ENCODE measurements at regions not wholly inside any gene's neighbourhood (a gene's known extent, or its start where the extent isn't known, plus 50 kb on each side); places are given as distances from the start of the nearest gene placed in this dataset.

- no peak for DNase-seq (ENCODE audit: low spot score)
These were observed 535.9 kb upstream of the VRK2 start for GRCh38 chr2:57510704-57511103.

DNA sequence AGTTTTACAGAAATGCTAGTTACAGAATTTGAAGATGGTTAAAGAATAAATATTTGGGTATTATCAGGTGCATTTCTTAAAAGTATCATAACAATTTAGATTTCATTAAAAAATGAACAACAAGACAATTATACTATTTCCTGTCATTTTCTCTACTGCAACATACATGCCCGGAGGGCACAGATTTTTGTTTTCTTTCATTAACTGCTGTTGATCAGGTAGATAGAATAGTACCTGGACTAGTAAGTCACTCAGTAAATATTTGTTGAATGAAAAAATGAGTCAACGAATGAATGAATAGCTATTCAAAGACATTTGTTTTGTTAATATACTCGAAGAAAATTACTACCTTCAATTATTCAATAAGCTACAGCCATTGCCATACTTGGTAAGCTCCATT is 531.2 kb upstream of the VRK2 start:
- DNase-seq (ENCODE audit: low spot score): no peak

DNA sequence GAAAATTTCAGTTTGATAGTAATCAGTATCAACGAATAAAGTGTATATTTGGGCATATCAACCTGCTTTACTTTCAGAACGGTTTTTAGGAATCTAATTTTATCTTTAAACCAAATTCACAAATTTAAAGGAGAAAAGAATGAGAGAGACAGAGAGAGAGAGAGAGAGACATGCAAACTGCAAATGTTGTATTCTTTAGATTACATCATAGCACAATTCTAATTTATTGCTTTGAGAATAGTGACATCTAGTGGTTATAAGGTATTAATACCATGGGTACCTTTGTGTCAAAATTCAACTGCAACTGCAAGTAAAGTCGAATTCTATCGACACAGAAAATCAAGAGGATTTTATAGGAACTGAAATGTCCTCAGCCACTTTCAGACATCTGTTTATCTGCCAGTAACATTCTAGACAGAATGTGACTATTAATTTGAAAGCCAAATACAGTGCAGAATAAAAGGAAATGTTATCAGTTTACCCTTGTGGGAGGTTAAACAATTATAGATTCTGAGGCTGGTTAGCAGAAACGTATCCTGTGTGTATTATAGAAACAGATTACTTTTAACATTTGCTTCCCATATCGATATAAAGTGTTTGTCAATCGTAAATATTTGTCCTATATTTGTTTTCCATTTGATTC is 529.8 kb upstream of the VRK2 start:
- no peak for DNase-seq (ENCODE audit: low spot score)

GRCh38 chr2:57523304-57523703 is 523.3 kb upstream of the VRK2 start:
- no peak for DNase-seq (ENCODE audit: low spot score)

- no peak for DNase-seq (ENCODE audit: low spot score)
These were observed 518.9 kb upstream of the VRK2 start for GRCh38 chr2:57527685-57528084.

DNA sequence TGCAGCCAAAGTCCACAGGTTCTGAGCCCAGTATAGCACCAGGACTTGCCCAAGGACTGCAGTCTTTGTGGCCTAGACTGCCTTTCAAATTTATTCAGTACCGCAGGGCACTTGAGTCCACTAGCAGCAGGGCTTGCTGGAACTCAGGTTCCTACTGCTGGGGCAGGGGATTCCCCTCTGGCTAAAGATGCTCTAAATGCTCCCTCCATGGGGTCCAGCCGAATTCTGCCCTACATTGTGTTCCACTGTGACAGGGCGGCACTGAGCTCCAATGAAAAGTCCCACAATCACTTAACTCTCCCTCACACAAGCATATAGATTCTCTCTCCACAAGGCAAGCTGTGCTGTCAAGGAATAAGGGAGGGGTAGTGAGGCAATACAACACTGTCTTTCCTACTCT is 518.1 kb upstream of the VRK2 start:
- DNase-seq (ENCODE audit: low spot score): no peak

DNA sequence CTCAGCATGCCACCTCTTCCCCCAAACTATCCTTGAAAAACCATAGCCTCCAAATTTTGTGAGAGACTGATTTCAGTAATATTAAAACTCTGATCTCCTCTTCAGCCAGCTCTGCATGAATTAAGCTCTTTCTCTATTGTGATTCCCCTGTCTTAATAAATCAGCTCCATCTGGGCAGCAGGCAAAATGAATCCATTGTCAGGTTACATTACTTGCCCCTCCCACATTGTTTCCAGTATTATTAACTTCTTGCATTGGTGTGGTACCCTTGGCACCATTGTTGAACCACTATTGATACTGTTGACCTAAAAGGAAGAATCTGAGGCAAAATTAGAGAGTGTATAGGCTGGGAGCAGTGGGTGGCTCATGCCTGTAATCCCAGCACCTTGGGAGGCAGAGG is 512.2 kb upstream of the VRK2 start:
- DNase-seq (ENCODE audit: low spot score): no peak

- DNase-seq (ENCODE audit: low spot score): no peak
These were observed 509.9 kb upstream of the VRK2 start for GRCh38 chr2:57536535-57537231.

DNA sequence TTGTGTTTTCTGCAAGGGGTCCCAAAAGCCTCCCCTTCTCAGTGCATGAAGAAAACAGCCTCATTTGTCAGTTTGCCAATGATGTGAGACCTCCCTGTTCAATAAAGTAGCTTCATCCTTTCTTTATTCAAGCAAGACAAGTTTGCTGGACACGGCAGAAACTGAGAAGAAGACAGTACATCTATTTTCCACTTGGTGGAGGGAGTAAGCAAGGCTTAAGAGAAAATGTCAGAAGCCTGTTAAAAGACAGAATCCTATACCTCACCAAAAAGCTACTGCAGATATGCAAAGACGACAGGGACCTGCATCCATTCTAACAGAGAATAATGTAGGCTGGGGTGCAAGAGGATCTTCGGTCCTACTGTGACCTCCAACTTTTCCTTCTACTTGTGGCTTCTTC is 506.8 kb upstream of the VRK2 start:
- no peak for DNase-seq (ENCODE audit: low spot score)

GRCh38 chr2:57542081-57542480 is 504.5 kb upstream of the VRK2 start:
- no peak for DNase-seq (ENCODE audit: low spot score)

DNA sequence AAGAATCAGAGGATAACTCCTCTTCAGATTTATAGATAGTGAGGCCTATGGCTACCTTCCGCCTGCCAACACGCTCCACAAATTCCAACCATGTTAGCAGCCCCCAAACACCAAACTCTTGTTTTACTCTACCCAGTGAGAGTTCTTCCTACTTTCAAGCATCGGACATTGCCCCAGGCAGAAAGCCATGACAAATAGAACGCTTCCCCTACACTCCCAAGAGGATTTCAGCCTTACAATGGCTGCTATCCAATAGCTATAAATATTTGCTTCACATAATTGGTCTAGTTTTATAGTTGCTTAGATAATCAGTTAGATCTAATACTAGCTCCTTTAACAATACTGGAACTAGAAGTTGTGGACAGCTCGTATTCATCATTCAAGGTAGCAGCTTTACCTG is 503.4 kb upstream of the VRK2 start:
- no peak for DNase-seq (ENCODE audit: low spot score)

DNA sequence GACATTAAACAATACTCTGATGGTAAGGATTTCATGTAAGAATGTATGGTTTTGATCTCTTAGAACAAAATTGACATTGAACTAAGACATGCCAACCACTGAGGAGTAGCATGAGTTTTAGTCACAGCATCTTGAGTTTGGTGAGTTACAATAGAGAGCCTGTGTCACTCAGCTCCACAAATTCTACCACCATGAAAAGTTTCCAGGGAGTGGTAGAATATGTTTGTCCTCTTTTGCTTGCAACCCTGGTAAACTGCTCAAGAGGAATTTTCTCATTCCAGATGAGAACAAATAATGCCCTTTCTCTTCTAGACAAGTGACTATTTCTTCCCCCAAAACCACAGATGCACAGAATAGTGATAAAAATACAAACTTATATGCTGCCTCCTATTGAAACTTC is 502.0 kb upstream of the VRK2 start:
- no peak for DNase-seq (ENCODE audit: low spot score)

- no peak for DNase-seq (ENCODE audit: low spot score)
These were observed 500.1 kb upstream of the VRK2 start for GRCh38 chr2:57546478-57546877.

DNA sequence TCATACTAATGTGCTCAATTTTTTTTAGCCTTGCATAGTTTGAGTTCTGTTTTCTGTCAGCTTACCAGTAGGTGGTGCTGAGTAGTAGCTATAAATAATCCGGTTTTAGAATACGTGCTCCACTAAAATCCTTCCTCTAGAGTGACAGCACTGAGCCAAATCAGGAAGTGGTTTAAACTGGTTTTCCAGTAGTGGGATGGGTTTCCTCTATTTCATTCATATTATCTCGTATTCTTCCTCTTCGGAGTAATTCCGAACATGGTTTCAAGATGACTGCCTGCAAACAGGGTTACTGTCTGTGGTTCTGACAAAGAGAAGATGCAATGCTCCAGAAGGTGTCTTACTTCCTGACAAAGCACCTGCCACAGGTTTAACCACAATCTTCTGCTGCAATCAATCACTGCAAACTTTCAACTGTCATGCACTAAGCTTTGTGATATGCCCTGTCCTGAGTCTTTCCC is 496.9 kb upstream of the VRK2 start:
- DNase-seq (ENCODE audit: low spot score): no peak

- no peak for DNase-seq (ENCODE audit: low spot score)
These were observed 495.7 kb upstream of the VRK2 start for GRCh38 chr2:57550912-57551311.

DNA sequence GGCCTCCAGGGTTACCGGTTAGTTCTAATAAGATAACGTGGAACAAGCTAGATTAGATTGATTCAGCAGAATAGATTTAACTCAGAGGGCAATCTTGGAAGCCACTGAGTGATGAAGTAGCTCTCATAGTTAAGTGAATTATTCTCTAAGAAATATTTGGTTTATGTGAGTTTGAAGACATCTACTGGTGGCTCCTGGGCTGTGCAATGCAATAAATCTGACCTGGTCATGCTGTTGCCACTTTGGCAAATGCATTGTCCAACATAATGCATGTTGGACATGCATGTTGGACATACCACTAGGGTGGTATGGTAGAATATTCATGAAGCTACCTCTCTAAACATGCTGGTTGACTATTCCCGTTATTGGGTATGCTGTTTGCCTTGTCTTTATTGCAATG is 493.7 kb upstream of the VRK2 start:
- no peak for DNase-seq (ENCODE audit: low spot score)

DNA sequence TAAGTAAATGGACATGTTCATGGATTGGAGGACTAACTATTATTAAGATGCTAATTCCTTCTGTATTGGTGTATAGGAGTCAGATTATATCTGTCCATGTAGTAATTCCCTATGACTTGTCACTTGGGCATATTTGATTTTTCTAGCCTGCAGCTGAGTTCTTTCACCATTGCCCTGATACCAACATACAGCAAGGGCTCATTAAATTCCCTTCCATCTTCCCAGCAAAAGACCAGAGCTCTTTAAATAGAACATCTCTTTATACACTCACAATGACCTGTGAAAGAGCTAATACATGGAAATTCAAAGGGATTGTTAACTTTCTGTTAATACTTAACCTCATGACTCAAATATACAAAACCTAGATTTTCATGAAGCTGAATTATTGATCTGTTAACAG is 492.3 kb upstream of the VRK2 start:
- DNase-seq (ENCODE audit: low spot score): no peak

- DNase-seq (ENCODE audit: low spot score): no peak
These were observed 488.3 kb upstream of the VRK2 start for GRCh38 chr2:57558312-57558711.

DNA sequence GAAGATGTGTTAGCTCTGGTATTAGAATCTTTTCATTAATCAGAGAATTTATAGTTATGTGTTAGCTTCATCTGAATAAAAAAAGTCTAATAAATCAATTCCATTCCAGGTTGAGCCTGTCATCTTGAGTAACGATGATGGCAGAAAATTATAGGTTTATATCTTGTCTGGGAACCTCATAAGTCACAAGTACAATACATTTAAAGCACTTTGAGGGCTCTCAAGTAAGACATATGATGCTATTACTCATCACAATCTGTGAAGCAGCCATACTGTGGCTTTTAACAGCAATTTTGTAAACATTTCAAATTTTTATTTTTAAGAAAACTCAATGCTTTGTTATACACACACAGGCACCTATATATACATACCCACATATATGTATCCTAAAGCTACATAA is 484.1 kb upstream of the VRK2 start:
- no peak for DNase-seq (ENCODE audit: low spot score)

DNA sequence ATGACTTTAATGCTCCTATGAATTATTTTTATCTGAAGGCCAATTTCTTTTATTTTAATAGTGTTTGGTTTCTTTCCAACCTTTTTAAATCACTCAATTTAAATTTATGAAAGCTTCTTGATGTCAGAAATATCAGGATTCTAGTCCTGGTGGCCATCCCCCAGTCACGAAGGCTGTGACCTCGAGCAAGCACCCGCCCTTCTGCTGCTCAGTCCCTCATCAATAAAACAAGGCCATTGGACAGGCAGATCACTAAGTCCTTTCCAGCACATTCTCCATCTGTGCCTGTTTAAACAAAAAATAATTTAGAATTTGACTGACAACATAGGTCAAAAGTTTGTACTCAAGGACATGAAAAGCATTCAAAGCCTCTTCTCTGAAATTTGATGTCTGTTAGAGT is 483.6 kb upstream of the VRK2 start:
- no peak for DNase-seq (ENCODE audit: low spot score)

DNA sequence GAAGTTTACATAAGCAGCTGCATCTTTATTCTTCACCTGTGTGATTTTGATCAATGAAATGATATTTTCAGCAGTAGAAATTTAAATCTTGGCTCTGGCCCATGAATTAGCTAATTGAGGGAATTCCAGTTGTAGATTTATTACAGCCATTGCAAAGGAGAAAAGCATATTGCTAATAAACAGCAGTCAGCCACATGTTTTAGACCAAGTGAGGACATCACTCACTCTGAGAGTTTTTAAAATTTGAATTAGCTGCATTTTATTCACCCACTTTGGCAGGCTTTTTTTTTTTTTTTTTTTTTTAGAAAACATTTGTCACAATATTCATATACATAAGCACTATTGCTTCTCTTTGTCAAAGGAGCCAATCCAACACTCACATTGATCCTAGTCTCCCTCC is 479.4 kb upstream of the VRK2 start:
- no peak for DNase-seq (ENCODE audit: low spot score)

DNA sequence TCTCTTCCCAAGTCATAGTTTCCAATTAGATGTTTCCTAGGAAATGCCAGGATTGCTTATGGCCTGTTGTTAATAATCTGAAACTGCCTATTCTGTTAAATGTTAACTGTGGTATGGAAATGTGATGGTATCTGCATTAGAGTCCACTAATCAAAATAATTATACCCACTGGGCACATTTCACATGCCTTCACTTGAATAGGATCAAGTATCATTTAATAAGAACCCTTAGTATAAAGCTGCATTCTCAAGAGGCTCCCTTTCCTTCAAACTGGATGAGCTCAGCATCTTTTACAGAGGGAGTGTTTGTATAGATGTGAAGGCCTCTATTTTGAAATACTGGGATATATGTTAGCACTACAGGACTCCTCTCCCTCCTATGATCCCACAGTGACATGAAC is 477.2 kb upstream of the VRK2 start:
- no peak for DNase-seq (ENCODE audit: low spot score)

DNA sequence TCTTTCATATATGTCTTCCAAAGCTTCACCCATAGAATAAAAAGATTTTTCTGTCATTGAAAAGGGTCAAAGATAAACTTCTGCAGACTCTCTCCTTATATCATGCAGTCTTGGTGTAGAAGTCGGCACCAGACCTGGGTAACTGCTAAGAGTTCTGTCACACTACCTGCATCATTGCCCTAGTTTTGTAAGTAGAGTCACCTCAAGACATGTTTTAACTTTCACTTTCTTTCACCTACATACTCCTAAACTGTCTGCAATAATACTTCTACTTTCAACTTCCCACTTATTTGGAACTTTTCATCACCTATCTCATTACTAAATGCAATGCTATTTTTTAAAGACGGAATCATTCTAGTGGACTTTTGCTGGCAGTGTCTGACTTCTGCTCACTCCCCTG is 475.6 kb upstream of the VRK2 start:
- no peak for DNase-seq (ENCODE audit: low spot score)

- DNase-seq (ENCODE audit: low spot score): no peak
These were observed 470.8 kb upstream of the VRK2 start for GRCh38 chr2:57575700-57576268.
